Endothelial cell (in vitro differentiated cells): ENCODE measurements at regions not wholly inside any gene's neighbourhood (a gene's known extent, or its start where the extent isn't known, plus 50 kb on each side); places are given as distances from the start of the nearest gene placed in this dataset.

Experiments used
- DNase-seq: peaks from one replicate; pipeline ENCODE4 v3.0.0; 2021; ENCODE audit warnings: low spot score
- H3K27ac Mint-ChIP-seq: one replicate; pipeline ENCODE4 v1.8.0; 2021; ENCODE audit warnings: mixed read lengths, inconsistent platforms; ENCODE audit not compliant: unreplicated experiment
- H3K27me3 Mint-ChIP-seq: one replicate; pipeline ENCODE4 v1.8.0; 2021; ENCODE audit warnings: mild to moderate bottlenecking, moderate library complexity, mixed read lengths, inconsistent platforms; ENCODE audit not compliant: unreplicated experiment
- H3K36me3 Mint-ChIP-seq: one replicate; pipeline ENCODE4 v1.8.0; 2021; ENCODE audit warnings: mild to moderate bottlenecking, low read depth, mixed read lengths, inconsistent platforms; ENCODE audit not compliant: unreplicated experiment
- H3K4me1 Mint-ChIP-seq: one replicate; pipeline ENCODE4 v1.8.0; 2021; ENCODE audit warnings: mild to moderate bottlenecking, mixed read lengths, inconsistent platforms; ENCODE audit not compliant: unreplicated experiment
- H3K4me3 Mint-ChIP-seq: one replicate; pipeline ENCODE4 v1.8.0; 2021; ENCODE audit warnings: mild to moderate bottlenecking, mixed read lengths, inconsistent platforms; ENCODE audit not compliant: unreplicated experiment
- H3K9me3 Mint-ChIP-seq: one replicate; pipeline ENCODE4 v1.8.0; 2021; ENCODE audit warnings: mixed read lengths, inconsistent platforms; ENCODE audit not compliant: unreplicated experiment
- TF ChIP-seq, protein P1 (sequence below): fragments of 200-600 bp; sonication (generic); IDR thresholded peaks from one replicate; pipeline ENCODE4 v1.5.0; 2021; ENCODE audit warnings: antibody characterized with exemption; ENCODE audit not compliant: unreplicated experiment

DNA sequence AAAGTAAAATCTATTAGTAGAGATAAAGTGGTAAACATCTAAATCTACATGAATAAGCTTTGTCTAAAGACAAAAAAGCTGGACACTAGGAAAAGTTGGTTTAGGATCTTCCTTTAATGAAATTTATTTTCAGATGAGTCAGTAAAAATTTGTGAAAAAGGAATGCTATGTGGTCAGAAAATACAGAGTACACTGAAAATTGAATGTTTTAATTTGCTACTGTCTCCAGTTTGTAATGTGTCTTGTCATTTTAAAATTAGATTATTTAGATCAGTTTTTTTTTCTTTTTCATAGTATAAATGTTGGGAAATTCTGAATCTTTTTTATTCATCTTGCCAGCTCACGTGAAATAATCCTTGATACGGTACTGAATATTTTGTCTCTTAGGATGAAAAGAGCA, 56.9 kb downstream of the SLITRK6 start:
- H3K9me3 Mint-ChIP-seq: no peaks in the 10 kb centered on the region
- no peaks in the 10 kb centered on the region for H3K36me3 Mint-ChIP-seq
- H3K27ac Mint-ChIP-seq: no peak overlapping the region
- H3K27me3 Mint-ChIP-seq: no peaks in the 10 kb centered on the region
- no peak overlapping the region for H3K4me3 Mint-ChIP-seq
- H3K4me1 Mint-ChIP-seq: no peaks in the 10 kb centered on the region
- TF ChIP-seq, protein P1, sequence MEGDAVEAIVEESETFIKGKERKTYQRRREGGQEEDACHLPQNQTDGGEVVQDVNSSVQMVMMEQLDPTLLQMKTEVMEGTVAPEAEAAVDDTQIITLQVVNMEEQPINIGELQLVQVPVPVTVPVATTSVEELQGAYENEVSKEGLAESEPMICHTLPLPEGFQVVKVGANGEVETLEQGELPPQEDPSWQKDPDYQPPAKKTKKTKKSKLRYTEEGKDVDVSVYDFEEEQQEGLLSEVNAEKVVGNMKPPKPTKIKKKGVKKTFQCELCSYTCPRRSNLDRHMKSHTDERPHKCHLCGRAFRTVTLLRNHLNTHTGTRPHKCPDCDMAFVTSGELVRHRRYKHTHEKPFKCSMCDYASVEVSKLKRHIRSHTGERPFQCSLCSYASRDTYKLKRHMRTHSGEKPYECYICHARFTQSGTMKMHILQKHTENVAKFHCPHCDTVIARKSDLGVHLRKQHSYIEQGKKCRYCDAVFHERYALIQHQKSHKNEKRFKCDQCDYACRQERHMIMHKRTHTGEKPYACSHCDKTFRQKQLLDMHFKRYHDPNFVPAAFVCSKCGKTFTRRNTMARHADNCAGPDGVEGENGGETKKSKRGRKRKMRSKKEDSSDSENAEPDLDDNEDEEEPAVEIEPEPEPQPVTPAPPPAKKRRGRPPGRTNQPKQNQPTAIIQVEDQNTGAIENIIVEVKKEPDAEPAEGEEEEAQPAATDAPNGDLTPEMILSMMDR: no peak
- no peak for DNase-seq

DNA sequence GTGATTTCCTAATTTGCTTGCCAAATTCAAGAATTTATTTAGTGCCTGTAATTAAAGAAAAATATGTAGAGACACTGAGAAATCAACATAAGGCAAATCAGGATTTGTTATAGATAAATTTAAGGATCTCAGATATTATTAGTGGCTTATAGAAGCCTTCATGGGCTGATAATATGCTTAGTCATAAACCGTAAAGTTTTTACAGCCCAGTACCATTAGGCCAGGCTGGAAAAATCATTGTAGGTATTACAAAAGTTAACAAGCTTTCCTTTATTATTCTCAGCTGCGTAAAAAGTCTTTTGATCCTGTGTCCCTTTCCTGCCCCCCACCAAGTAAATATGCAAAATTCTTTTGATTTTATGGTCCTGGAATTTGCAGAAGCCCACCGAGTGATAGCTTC, 58.2 kb downstream of the SLITRK6 start:
- TF ChIP-seq, protein P1: no peak

DNA sequence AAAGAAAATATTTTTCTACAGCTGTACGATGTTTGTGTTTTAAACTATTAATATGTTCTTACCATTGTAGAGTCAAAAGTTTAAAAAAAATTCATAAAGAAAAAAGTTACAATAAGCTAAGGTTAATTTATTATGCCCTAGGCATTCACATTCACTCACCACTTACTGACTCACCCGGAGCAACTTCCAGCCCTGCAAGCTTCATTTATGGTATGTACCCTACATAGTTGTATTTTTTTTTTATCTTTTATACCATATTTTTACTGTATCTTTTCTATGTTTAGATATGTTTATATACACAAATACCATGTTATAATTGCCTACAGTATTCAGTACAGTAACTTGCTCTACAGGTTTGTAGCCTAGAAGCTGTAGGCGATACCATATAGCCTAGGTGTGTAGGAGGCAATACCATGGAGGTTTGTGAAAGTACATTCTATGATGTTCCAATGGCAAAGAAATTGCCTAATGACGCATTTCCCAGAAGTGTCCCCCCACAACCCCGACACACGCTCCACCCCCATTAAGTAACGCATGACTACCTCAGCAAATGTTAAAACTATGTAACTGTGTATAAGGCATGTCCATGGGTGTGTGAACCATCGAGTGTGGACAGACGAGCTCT, 60.4 kb downstream of the SLITRK6 start:
- no peak overlapping the region for H3K27ac Mint-ChIP-seq
- H3K36me3 Mint-ChIP-seq: no peaks in the 10 kb centered on the region

More for the DNA sequence above, 58.2 kb downstream of the SLITRK6 start:
- Mint-ChIP-seq H3K27ac (no peak overlapping the region), H3K4me1 (no peaks in the 10 kb centered on the region), H3K27me3 (no peaks in the 10 kb centered on the region), H3K36me3 (no peaks in the 10 kb centered on the region), H3K4me3 (no peak overlapping the region), H3K9me3 (no peaks in the 10 kb centered on the region)
- no peak for DNase-seq

DNA sequence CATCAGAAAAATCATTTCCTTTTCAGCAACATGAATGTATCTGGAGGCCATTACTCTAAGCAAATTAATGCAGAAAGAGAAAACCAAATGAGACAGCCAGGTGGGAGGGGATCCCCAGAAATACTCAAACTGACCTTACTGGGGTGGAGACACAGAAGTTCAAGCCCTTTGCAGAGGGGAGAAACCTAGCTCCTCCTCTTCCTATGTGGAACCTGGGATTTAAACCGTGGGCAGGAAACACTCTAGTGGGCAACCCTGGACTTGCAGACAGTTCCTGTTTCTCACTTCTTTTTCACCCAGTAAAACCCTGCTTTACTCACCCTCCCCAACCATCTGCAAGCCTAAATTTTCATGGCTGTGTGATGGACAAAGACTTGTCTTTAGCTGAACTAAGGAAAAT, 61.3 kb downstream of the SLITRK6 start:
- Mint-ChIP-seq H3K4me3 (no peak overlapping the region), H3K36me3 (no peaks in the 10 kb centered on the region), H3K4me1 (no peaks in the 10 kb centered on the region), H3K27ac (no peak overlapping the region), H3K27me3 (no peaks in the 10 kb centered on the region), H3K9me3 (no peaks in the 10 kb centered on the region)
- TF ChIP-seq, protein P1: no peak
- DNase-seq: no peak

More for the DNA sequence above, 60.4 kb downstream of the SLITRK6 start:
- Mint-ChIP-seq H3K4me3 (no peak overlapping the region), H3K9me3 (no peaks in the 10 kb centered on the region), H3K27me3 (no peaks in the 10 kb centered on the region), H3K4me1 (no peaks in the 10 kb centered on the region)
- TF ChIP-seq, protein P1: no peak
- no peak for DNase-seq

DNA sequence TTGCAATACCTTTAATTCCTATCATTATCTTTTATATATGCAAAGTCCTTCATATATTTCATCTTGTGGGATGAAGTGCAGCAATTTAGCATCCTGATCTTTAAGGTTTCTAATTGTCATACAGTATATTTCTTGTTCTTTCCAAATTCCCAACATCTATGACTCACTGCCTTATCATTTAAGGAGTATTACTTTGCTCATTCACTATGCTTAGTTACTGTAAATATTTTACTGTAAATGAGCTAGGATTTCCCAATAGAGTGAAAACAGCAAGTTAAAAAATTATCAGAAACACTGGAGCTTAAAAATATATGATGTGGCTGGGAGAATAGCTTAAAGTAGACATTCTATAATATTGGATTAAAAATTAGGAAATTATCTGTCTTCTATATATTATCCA, 69.9 kb downstream of the SLITRK6 start:
- TF ChIP-seq, protein P1: no peak
- DNase-seq: no peak
- no peaks in the 10 kb centered on the region for H3K36me3 Mint-ChIP-seq
- H3K9me3 Mint-ChIP-seq: no peaks in the 10 kb centered on the region
- no peak overlapping the region for H3K27ac Mint-ChIP-seq
- H3K27me3 Mint-ChIP-seq: no peaks in the 10 kb centered on the region
- no peak overlapping the region for H3K4me3 Mint-ChIP-seq
- no peaks in the 10 kb centered on the region for H3K4me1 Mint-ChIP-seq
